SK-N-SH treated with all-trans-retinoic acid at 6 μM for 48 hours (cell line): ENCODE measurements at regions not wholly inside any gene's neighbourhood (a gene's known extent, or its start where the extent isn't known, plus 50 kb on each side); places are given as distances from the start of the nearest gene placed in this dataset.
"Not testable (repeated sequence)": the region's sequence is repeated elsewhere in the genome, so short reads cannot be mapped to it uniquely, and the experiment has no call there.

Experiments
- ATAC-seq: fragments of 200-7000 bp; cut with Tn5 transposase; 3 replicates; pipeline ENCODE4 v1.9.1; 2020; ENCODE audit warnings: mild to moderate bottlenecking, moderate library complexity
- ARNTL ChIP-seq: fragments of 450-650 bp; formaldehyde crosslinking; IDR thresholded peaks from 2 replicates; pipeline ENCODE4 v1.5.0; 2020; ENCODE audit warnings: low read depth, mild to moderate bottlenecking, moderate library complexity, borderline replicate concordance
- BACH2 ChIP-seq: fragments of 250-450 bp; sonication (Bioruptor Pico); IDR thresholded peaks from 2 replicates; pipeline ENCODE4 v1.9.0; 2021; ENCODE audit warnings: mild to moderate bottlenecking, borderline replicate concordance
- ESRRG ChIP-seq: fragments of 250-450 bp; sonication (Bioruptor Pico); IDR thresholded peaks from 2 replicates; pipeline ENCODE4 v1.6.1; 2021; ENCODE audit warnings: mild to moderate bottlenecking
- GLIS3 ChIP-seq: fragments of 250-450 bp; sonication (Bioruptor Pico); IDR thresholded peaks from 2 replicates; pipeline ENCODE4 v1.5.0; 2020; ENCODE audit warnings: mild to moderate bottlenecking, moderate library complexity
- ISL1 ChIP-seq: fragments of 250-450 bp; sonication (Bioruptor Pico); IDR thresholded peaks from 2 replicates; pipeline ENCODE4 v2.1.2; 2022; ENCODE audit warnings: mild to moderate bottlenecking, moderate library complexity
- OSR1 ChIP-seq: fragments of 250-450 bp; sonication (Bioruptor Pico); IDR thresholded peaks from 2 replicates; pipeline ENCODE4 v1.8.0; 2022; ENCODE audit warnings: moderate library complexity, mild to moderate bottlenecking, inconsistent platforms
- PPARA ChIP-seq: fragments of 250-450 bp; sonication (Bioruptor Pico); IDR thresholded peaks from 2 replicates; pipeline ENCODE4 v1.5.0; 2020; ENCODE audit warnings: mild to moderate bottlenecking, borderline replicate concordance
- RARB ChIP-seq: fragments of 250-450 bp; sonication (Bioruptor Pico); IDR thresholded peaks from 2 replicates; pipeline ENCODE4 v1.8.0; 2021; ENCODE audit warnings: mild to moderate bottlenecking, moderate library complexity
- TCF4 ChIP-seq: fragments of 250-450 bp; sonication (Bioruptor Pico); IDR thresholded peaks from 2 replicates; pipeline ENCODE4 v1.8.0; 2021; ENCODE audit warnings: mild to moderate bottlenecking, moderate library complexity, borderline replicate concordance
- ZC3H10 ChIP-seq: fragments of 250-450 bp; sonication (Bioruptor Pico); IDR thresholded peaks from 2 replicates; pipeline ENCODE4 v1.5.1; 2021; ENCODE audit warnings: mild to moderate bottlenecking, moderate library complexity
- ZFP3 ChIP-seq: fragments of 250-450 bp; sonication (Bioruptor Pico); IDR thresholded peaks from 2 replicates; pipeline ENCODE4 v1.5.0; 2020; ENCODE audit warnings: mild to moderate bottlenecking, moderate library complexity
- ZFP30 ChIP-seq: fragments of 450-650 bp; formaldehyde crosslinking; IDR thresholded peaks from 2 replicates; pipeline ENCODE4 v1.5.0; 2022; ENCODE audit warnings: mild to moderate bottlenecking, moderate library complexity
- ZNF70 ChIP-seq: fragments of 450-650 bp; formaldehyde crosslinking; IDR thresholded peaks from 2 replicates; pipeline ENCODE4 v1.5.0; 2020; ENCODE audit warnings: mild to moderate bottlenecking, moderate library complexity
- ZNF8 ChIP-seq: fragments of 450-650 bp; formaldehyde crosslinking; IDR thresholded peaks from 2 replicates; pipeline ENCODE4 v1.5.0; 2020; ENCODE audit warnings: mild to moderate bottlenecking, moderate library complexity
- TF ChIP-seq, protein P1 (sequence below): fragments of 250-450 bp; sonication (Bioruptor Pico); IDR thresholded peaks from 2 replicates; pipeline ENCODE4 v1.5.0; 2020; ENCODE audit warnings: mild to moderate bottlenecking, moderate library complexity
- TF ChIP-seq, protein P2 (sequence below): fragments of 250-450 bp; sonication (Bioruptor Pico); IDR thresholded peaks from 2 replicates; pipeline ENCODE4 v1.8.0; 2021; ENCODE audit warnings: low read depth, mild to moderate bottlenecking, moderate library complexity, borderline replicate concordance
- TF ChIP-seq, protein P3 (sequence below): fragments of 250-450 bp; sonication (Bioruptor Pico); IDR thresholded peaks from 2 replicates; pipeline ENCODE4 v1.5.1; 2020; ENCODE audit warnings: low read depth, mild to moderate bottlenecking, moderate library complexity
- TF ChIP-seq, protein P4 (sequence below): fragments of 250-450 bp; sonication (Bioruptor Pico); IDR thresholded peaks from 2 replicates; pipeline ENCODE4 v1.5.1; 2021; ENCODE audit warnings: mild to moderate bottlenecking, moderate library complexity

DNA sequence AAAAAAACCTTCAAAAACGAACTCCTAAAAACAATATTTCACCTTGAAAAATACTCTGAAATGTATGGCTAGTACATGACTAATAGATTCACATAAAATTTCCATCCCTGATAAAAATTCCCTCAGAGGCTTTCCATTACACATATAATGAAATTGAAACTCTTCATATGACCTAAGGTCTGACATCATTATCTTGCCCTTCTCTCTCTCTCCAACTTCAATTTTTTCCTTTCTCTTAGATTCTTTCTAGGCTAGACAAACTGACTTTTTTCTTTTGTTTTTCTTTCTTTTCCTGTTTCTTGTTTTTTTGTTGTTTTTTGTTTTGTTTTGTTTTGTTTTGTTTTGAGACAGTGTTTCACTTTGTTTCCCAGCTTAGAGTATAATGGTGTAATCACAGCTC lies 1220.5 kb downstream of the ROBO2 start:
- no peak for ATAC-seq

DNA sequence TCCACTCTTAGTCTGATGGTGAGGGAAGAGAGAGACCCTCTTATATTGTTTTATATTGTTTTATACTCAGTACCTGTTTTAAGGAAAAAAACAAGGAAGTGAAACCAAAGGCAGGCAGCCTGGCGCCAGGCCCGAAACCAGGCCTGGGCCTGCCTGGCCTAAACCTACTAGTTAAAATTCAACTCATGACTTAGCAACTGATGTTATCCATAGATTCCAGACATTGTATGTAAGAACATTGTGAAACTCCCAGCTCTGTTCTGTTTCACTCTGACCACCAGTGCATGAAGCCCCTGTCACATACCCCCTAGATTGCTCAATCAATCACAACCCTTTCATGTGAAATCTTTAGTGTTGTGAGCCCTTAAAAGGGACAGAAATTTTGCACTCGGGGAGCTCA lies 1226.7 kb downstream of the ROBO2 start:
- not testable (repeated sequence) for ATAC-seq

More for the DNA sequence above, 1220.5 kb downstream of the ROBO2 start:
- TF ChIP-seq ZC3H10 = no peak
- no peak for TF ChIP-seq TCF4 (CRISPR knock-in tag)
- no peak for TF ChIP-seq ESRRG (CRISPR knock-in tag)
- TF ChIP-seq, protein P1, sequence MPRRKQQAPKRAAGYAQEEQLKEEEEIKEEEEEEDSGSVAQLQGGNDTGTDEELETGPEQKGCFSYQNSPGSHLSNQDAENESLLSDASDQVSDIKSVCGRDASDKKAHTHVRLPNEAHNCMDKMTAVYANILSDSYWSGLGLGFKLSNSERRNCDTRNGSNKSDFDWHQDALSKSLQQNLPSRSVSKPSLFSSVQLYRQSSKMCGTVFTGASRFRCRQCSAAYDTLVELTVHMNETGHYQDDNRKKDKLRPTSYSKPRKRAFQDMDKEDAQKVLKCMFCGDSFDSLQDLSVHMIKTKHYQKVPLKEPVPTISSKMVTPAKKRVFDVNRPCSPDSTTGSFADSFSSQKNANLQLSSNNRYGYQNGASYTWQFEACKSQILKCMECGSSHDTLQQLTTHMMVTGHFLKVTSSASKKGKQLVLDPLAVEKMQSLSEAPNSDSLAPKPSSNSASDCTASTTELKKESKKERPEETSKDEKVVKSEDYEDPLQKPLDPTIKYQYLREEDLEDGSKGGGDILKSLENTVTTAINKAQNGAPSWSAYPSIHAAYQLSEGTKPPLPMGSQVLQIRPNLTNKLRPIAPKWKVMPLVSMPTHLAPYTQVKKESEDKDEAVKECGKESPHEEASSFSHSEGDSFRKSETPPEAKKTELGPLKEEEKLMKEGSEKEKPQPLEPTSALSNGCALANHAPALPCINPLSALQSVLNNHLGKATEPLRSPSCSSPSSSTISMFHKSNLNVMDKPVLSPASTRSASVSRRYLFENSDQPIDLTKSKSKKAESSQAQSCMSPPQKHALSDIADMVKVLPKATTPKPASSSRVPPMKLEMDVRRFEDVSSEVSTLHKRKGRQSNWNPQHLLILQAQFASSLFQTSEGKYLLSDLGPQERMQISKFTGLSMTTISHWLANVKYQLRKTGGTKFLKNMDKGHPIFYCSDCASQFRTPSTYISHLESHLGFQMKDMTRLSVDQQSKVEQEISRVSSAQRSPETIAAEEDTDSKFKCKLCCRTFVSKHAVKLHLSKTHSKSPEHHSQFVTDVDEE (CRISPR knock-in tag) = no peak
- TF ChIP-seq, protein P2, sequence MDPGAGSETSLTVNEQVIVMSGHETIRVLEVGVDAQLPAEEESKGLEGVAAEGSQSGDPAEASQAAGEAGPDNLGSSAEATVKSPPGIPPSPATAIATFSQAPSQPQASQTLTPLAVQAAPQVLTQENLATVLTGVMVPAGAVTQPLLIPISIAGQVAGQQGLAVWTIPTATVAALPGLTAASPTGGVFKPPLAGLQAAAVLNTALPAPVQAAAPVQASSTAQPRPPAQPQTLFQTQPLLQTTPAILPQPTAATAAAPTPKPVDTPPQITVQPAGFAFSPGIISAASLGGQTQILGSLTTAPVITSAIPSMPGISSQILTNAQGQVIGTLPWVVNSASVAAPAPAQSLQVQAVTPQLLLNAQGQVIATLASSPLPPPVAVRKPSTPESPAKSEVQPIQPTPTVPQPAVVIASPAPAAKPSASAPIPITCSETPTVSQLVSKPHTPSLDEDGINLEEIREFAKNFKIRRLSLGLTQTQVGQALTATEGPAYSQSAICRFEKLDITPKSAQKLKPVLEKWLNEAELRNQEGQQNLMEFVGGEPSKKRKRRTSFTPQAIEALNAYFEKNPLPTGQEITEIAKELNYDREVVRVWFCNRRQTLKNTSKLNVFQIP = no peak
- TF ChIP-seq ISL1 (CRISPR knock-in tag) = no peak
- TF ChIP-seq ZNF70 = no peak
- TF ChIP-seq, protein P3, sequence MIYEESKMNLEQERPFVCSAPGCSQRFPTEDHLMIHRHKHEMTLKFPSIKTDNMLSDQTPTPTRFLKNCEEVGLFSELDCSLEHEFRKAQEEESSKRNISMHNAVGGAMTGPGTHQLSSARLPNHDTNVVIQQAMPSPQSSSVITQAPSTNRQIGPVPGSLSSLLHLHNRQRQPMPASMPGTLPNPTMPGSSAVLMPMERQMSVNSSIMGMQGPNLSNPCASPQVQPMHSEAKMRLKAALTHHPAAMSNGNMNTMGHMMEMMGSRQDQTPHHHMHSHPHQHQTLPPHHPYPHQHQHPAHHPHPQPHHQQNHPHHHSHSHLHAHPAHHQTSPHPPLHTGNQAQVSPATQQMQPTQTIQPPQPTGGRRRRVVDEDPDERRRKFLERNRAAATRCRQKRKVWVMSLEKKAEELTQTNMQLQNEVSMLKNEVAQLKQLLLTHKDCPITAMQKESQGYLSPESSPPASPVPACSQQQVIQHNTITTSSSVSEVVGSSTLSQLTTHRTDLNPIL (CRISPR knock-in tag) = no peak
- TF ChIP-seq ZFP3 (CRISPR knock-in tag) = no peak
- no peak for TF ChIP-seq ZNF8
- no peak for TF ChIP-seq PPARA (CRISPR knock-in tag)
- TF ChIP-seq ZFP30 (CRISPR knock-in tag) = no peak
- TF ChIP-seq ARNTL (CRISPR knock-in tag) = no peak
- TF ChIP-seq BACH2 (CRISPR knock-in tag) = no peak

DNA sequence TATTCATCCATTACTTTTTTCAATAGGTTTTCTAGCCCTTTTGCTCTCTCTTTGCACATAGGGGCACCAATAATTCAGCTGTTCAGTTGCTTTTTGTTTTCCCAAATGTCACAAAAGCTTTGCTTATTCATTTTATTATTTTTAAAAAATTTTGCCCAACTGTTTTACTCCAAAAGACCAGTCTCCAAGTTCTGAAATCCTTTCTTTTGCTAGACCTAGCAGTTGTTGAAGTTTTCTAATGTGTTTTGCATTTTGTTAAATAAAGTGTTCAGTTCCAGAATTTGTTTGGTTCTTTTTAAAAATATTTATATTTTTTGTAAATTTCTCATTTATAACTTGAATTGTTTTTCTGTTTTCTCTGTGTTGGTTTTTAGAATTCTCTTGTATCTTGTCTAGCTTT lies 1227.3 kb downstream of the ROBO2 start:
- no peak for ATAC-seq
- TF ChIP-seq ESRRG (CRISPR knock-in tag) = no peak
- no peak for TF ChIP-seq ZNF70
- no peak for TF ChIP-seq GLIS3 (CRISPR knock-in tag)
- no peak for TF ChIP-seq TCF4 (CRISPR knock-in tag)
- TF ChIP-seq ZFP30 (CRISPR knock-in tag) = peak; percentile 93
- TF ChIP-seq, all 23 proteins: peak for 1

DNA sequence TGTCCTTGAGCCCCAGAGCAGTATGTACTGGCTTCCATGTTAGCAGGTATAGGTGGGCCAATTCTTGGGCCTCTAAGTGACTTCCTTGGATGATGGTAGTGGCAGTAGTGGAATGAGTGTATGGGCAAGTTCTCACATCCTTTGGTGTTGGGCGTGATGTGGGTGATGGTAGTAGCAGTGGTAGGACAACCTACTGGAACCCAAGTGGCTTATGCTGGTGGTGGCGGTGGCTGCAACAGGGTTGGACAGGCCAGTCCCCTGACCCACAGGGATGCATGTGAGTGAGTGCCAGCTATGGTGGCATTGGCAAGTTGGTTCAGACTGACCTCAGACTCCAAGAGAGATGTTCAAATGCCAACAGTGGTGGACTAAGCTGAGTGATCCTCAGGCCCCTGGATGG lies 1228.2 kb downstream of the ROBO2 start:
- TF ChIP-seq OSR1 (CRISPR knock-in tag) (no peak), RARB (no peak), ESRRG (CRISPR knock-in tag) (no peak), ZC3H10 (no peak), TCF4 (CRISPR knock-in tag) (no peak), PPARA (CRISPR knock-in tag) (no peak), ZFP30 (CRISPR knock-in tag) (no peak)
- TF ChIP-seq, protein P2 = no peak
- TF ChIP-seq, protein P4, sequence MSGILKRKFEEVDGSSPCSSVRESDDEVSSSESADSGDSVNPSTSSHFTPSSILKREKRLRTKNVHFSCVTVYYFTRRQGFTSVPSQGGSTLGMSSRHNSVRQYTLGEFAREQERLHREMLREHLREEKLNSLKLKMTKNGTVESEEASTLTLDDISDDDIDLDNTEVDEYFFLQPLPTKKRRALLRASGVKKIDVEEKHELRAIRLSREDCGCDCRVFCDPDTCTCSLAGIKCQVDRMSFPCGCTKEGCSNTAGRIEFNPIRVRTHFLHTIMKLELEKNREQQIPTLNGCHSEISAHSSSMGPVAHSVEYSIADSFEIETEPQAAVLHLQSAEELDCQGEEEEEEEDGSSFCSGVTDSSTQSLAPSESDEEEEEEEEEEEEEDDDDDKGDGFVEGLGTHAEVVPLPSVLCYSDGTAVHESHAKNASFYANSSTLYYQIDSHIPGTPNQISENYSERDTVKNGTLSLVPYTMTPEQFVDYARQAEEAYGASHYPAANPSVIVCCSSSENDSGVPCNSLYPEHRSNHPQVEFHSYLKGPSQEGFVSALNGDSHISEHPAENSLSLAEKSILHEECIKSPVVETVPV (CRISPR knock-in tag) = no peak
- ATAC-seq = no peak
